PC-9 (cell line): ENCODE measurements at regions not wholly inside any gene's neighbourhood (a gene's known extent, or its start where the extent isn't known, plus 50 kb on each side); places are given as distances from the start of the nearest gene placed in this dataset.

Experiments used
- CTCF ChIP-seq: fragments of 200-600 bp; sonication (generic); conservative IDR thresholded peaks from 2 replicates; pipeline ENCODE4 v1.6.1; 2017; ENCODE audit warnings: mixed run types, antibody characterized with exemption, mild to moderate bottlenecking, moderate library complexity
- EZH2 ChIP-seq: fragments of 200-600 bp; sonication (generic); IDR thresholded peaks from 2 replicates; pipeline ENCODE4 v1.8.0; 2017; ENCODE audit warnings: antibody characterized with exemption, low read depth

GRCh38 chr4:30802622-30803323 is 82.6 kb downstream of the PCDH7 start:
- TF ChIP-seq CTCF: no peak
- TF ChIP-seq EZH2: no peak
